ENCODE measurements at regions not wholly inside any gene's neighbourhood (a gene's known extent, or its start where the extent isn't known, plus 50 kb on each side); places are given as distances from the start of the nearest gene placed in this dataset.

DNA sequence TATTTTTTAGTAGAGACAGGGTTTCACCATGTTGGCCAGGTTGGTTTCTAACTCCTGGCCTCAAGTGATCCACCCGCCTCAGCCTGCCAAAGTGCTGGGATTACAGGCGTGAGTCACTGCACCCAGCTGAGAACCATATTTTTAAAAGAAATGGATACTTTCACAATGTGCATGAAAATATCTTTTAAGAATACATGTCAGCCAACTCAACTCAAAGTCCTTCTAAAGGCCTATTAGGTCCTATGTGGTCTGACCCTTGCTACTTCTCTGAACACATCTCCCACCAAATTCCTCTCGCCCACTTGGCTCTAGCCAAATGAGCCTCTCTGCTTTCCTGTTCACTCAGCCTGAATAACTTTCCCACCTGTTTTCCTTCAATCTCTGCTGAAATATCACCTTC is 119.6 kb downstream of the MTX2 start:
- no peak for DNase-seq

DNA sequence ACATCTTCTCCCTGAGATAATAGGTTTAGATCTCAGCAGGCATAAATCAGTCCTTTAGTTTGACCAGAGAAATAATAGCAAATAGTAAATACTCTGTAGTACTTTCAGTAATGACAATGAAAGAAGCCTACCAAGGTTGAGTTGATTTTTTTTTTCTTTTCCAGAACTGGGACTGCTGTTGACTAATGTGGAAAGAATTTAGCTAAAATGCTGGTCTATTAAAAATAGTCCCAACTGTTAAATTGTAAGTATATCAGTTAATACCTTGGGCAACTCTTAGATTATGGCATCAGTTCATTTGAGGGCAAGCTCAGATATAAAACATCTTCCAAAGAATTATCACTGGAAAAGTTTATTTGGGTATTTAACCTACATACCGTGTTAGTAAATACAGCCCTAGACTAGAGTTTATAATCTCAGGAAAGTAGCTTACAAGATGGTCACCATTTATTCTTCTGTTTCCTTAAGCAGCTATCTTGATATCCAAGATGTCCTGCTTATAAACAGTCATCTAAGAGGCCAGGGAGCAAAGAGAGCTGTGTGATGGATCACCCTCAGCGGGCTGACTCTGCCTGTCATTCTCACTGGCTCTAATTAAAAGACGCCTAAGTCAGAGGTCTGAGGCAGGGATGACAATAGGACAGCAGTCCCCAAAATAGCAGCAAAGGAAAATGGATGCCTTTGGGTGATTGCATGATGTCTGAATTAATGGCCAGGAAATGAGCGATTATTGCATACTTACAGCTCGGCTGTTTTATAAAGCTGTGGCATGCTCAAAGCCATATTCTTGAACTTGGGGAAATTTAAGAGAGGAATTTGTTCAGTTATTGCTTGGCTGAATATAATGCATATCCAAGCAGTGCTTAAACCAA is 121.3 kb downstream of the MTX2 start:
- no peak for DNase-seq

DNA sequence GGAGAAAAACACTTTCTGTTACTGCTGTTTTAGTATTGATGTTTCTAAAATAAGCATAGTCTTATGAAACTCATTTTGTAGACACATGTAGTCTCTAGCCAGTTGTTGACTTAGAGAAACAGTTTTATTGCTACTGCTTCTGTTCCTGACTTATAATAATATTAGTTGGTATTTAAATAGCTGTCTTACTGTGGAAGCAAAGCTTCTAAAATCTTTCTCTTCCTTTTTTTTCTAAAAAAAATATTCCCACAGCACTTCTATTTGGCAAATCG is 121.8 kb downstream of the MTX2 start:
- DNase-seq, result no peak

DNA sequence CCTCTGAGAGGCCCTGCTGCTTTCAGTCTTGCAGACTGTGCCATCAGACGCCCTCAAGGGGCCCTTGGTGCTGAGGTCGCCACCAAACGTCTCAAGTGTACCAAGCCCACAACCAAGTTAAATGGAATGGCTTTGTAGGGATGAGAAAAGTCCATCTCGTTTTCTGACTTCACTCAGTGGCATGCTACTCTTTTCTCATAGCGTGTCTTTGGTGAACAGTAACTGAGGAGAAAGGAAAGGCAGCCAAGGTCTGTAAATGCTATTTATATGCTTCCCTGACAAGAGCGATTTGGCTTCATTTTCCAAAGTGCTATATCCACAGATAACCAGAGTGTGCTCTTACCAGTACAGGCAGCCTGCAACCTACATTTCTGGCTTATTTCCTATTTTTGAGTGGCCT is 123.0 kb downstream of the MTX2 start:
- no peak for DNase-seq

DNA sequence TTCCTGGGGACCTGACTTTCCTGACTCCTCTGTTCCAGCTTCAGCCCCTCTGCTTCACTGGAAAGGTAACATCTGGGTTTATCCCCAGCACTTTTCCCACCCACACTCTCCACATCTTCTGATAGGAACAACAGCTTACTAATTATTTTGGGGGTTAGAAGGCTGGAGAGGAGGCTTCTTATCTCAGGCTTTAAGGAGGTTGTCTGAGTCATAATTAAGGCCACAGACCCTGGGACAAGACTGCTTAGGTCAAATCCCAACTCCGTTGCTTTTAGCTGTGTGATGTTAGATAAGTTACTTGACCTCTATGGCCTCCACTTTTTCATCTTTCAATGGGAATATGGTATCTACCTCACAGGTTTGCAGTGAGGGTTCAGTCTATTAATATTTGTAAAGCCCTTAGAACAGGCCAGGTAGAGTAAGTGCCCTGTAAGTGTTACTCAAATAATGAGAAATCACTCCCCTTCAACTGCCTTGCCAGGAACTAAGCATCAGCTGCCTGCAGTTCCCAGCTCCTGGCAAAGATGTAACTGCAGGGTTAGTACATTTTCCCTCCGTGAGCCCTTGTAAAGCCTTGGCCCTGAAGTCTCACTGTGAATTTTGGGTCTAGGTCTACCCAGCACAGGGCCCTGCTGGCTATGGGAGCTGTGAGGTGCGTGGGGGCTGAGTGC is 123.6 kb downstream of the MTX2 start:
- no peak for DNase-seq

DNA sequence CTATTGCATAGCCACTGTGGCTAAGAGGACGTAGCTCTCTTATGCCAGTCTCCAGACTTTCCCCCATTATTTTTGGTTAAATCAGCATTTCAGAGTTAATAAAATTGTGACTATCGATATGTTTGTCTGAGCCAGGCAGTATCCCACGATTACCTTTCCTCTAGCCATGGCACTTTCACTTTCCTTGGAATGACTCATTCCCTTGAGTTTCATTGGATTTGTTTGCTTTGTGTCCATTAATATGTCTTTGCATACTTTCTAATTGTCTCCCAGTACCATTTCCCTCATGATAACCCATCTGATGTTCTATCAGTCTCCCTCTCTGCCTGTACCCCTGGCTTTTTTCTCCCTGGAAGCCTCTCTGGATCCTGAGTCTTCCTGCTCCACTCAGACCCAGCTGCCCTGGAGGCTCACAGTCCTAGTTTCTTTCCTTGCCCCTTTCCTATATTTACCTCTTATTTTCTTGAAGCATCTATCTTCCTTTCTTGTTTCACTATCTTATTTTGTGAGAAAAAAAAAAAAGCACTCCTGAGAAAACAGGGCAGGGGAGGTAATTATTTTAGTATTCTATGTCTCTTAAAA is 126.1 kb downstream of the MTX2 start:
- no peak for DNase-seq

DNA sequence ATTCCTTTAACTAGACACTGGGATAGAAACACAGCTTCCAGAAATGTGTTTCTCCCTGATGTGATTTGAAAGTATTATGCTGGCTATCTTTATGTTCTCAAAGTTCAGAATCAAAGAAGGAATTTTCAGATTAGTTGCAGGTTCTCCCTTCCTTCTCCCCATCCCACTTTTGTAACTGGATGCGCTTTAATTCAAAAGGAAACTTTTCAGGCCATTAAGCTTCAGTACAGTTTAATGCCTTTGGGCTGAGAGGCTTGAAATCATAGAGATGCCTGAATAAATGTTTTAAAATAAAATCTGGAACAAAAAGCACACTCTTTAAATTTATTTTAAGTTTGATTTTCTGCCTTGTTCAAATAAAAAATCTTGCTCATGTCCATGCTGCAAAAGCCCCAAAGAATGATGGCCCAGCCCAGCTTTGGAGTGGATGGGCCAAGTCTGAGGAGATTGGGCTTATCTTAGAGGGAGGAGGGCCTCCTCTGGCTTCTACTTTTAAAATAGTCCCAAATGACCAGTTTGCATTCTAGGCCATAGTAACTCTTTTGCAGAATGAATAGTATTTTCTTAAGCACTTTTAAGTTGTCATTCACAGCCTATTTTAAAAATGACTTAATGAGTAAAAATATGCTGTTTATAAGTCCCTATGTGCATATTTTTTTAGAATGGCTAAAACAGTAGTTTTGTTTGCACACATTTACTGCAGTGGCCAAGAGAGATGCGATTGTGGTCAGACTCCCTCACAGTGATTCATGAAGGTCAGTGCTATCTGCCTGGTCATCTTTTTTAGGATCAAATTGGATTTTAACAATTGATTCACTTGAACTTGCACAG is 129.2 kb downstream of the MTX2 start:
- DNase-seq, result no peak

DNA sequence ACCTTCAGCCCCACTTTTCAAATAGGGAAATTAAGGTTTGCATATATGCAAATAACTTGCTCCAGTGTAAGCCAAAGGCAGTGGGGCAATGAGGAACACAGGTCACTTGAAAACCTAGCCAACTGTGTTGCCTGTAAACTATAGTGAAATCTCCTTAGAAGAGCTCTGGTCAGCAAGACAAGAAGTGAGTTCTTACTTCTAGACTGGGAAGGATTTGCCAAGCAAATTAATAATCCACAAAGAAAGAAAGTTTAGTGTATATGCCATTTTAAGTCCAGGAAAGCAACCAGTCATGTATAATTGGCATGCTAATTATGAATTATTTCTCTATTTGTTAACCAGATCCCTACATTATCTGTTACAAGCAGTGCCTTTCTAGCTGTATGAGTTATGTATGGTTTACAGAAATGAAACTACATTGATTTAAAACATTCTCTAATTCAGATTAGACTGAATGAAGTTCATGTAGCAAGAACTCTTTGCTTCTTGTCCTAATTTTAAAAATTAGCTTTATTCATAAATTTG is 129.9 kb downstream of the MTX2 start:
- DNase-seq, result no peak

DNA sequence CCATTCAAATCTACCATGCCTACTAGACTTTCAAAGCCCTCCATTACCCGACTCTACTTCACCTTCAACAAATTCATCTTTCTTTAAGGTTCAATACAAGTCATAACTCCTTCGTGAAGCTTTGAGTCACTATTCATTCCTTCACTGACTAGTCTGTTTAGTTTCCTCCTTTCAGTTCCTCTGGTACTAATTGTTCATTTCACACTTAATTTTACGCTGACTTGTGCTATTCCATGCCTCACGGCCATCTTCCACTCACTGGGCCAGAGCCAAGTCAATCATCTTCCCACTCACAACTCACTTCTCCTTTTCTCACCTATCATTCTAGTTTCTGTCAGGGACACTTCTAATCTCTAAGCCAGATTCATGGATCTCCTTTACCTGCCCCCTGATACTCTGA is 136.2 kb downstream of the MTX2 start:
- DNase-seq, result no peak

DNA sequence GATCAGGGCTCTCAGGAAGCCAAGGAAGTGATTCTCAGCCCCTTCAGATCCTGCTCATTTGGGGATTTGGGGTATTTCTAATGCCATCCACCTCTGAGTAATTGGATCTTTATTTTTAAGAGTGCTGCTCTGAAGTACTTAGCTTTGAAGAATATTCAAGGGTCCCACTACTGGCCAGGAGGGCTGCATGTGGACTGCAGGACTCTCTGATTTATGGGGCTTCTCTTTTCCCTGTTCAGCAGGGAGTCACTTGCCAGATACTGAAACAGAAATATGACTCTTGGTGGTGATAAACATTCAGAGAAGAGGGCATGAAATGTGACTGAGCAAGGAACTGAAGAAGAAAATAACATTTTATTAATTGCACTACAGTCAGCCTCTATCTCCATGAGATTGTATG is 138.5 kb downstream of the MTX2 start:
- DNase-seq, result no peak

DNA sequence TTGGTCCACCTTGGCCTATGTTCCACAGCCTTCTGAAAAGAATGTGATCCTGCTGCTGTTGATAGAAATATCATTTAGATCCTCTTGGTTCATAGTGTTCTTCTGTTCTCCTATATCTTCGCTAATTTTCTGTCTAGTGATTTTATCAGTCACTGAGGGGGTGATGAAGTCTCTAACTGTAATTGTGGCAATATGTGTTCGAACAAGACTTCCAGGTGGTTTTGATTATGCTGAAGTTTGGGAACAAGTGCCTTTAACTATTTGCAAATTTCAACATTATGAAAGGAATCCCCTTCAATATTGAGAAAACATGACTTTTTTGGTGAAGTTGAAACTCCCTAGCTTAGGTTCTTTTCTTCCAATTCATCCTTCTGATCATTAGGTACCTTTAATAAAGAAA is 140.4 kb downstream of the MTX2 start:
- no peak for DNase-seq

DNA sequence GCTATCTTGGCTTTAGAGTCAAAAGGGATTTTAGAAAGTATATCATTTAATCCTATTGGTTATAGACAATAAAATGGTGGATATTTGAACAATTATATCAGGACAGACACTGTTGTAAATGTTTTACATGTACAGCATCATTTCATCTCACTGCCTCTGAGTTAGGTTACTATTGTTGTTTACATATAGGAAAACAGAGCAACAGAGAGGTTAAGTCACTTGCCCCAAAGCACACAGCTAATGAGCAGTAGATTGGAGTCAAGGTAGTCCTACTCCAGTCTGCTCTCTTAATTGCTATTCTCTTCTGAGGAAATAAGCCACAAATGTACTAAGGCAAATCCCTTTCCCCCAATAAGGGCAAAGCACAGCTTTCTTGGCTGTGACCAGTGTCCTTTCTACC is 142.9 kb downstream of the MTX2 start:
- no peak for DNase-seq

DNA sequence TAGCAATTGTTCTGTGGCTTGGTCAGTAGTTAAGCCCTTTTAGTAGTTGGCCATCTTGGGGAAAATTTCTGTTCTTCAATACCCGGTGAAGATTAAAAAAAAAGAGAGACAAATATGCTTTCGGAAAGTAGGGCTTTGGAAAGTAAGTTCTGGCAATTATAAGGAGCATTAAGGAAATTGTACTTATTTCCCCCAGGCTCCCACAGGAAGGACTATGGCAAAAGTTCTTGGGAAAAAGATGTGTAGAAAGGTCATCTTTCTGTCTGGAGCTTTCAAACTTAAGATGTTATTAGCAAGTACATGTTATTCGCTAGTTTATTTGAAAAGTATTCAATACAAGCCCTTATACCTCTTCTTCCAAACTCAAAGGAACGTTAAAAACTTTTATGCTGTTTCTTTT is 144.5 kb downstream of the MTX2 start:
- no peak for DNase-seq

DNA sequence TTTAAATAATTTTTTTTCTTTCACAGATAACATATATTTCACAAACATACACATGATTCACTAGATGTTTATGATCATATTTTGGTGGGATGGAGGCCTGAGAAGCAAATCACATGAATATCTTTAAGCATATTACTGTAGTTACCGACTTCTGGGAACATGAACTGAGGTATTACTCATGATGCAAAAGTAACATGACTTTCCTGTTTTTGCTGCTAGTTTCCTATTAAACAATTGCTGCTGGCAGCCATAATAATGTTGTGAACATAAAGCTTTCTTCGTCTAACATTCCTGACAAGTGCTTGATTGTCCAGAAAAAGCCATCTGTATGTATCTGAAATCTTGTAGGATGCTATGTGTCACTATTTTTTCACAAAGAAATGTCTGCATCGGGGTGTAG is 145.4 kb downstream of the MTX2 start:
- no peak for DNase-seq

DNA sequence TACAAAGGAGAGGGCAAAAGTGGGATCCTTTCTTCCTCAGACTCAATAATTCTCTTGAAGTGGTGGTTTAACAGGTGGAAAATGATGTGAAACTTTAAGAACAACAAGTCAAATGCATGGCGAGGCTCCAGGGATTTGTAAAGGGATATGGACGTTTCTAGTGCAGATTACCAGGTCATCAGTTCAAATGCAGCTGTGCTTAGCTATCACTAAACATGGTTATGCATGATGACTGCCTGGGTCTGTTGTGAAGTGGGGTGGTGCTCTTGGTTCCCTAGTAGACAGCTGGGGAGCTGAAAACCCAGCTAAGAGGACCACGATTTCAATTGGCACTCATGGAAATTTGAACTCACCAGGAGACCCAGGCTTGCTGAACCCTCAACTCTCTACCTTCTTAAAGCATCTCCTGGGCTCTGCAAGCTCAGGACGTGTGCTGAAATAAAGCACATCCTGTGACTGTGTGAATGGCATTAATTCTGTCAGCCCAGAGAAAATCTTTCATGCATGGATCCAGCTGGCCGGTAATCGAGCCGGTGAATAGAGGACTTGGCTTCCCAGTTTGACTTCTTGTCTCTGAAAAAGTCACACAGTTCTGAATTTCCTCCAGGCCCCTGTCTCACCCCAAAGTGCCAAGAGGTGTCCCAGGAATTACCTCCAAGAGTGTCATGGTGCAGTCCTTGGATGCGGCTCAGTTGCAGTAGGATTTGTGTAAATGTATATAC is 146.1 kb downstream of the MTX2 start:
- no peak for DNase-seq

DNA sequence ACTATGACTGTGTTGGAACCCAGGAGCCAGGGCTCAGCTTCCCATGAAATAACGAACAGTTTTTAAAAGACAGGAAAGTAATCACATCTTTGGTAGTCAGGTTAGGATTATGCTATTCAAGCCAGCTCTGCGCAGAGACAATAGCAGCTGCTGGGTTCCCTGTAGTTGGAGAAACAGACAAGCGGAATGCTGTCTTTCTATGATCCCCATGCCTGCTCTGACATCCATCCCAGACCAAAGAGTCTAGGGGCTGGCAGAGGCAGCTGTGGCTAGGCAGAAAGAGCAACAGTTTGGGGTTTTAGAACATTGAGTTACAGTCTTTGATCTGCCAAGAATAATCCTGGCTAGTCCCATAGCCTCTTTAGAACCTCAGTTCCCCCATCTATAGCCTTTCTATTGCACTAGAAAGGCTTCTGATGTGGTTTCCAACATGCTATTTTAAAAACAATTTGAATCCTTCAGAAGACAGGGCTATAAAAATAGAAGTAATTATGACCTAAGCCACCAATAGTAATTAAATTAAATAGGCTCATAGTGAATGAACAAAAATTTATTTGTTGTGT is 146.8 kb downstream of the MTX2 start:
- no peak for DNase-seq

DNA sequence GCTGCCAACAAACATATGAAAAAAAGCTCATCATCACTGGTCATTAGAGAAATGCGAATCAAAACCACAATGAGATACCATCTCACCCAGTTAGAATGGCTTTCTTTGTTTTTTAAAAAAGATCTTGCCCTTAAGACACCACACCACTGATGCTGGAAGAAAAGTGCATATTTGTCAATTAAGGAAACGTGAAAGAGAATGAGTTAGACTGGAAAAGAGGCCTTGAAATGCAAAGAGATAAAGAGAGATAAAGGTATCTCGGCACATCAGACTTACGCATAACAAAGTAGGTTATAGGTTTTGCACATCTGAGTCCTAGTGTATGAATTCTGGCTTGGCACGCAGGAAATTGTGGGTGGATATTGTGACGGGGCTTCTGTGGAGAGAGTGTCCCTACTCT is 149.5 kb downstream of the MTX2 start:
- no peak for DNase-seq

DNA sequence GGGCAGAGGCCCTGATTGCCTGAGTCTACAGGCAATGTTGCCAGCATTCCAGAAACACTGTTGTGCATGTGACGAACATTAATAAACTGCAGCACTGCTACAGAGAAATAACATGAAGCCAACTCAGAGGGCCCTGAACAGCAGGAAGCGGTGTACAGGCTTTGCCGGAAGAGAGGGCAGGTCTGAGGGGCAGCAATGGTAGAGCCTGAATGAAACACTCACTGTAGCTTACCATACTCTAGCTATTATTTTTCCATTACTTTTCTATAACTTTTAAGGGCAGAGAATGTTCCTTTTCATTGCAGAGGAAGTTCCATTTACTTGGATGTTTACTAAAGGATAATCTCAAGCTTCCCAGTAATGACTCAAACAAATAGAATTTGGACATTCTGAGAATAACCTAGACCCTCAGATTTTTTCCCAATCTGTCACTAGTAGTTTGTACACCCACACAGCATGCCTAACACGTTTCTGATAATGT is 150.4 kb downstream of the MTX2 start:
- no peak for DNase-seq

DNA sequence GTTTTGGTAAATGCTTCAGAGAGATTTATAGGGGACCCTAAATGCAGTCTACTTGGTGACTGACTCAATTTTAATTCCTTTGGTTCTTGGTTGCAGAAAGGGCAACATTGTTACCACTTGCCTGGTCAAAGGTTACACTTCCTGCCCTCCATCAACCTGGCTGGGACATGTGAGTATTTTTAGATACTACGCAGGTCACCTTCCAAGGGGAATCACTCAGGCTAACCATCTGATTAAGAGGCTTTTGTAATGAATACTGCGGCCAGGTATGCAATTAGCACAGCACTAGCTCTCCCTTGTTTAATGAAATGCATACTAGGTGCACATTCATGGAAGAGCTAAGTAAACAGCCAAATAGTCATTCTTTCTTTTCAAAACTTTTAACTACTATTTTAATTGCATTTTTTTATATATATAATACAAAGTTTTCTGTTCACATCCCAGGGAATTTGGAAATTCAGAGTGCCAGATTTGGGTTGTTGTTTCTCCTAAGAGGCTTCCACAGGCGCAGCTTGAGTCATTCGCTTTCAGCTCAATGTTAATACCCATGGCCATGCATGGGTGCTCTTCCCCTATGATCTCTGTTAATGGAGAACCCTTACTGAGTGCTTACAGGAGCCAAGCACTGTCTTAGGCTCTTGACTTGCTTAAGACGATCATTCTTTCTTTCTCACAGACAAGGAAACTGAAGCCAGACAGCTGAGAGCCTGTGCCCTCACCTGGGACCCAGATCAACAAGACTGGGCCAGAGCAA is 152.2 kb downstream of the MTX2 start:
- no peak for DNase-seq

DNA sequence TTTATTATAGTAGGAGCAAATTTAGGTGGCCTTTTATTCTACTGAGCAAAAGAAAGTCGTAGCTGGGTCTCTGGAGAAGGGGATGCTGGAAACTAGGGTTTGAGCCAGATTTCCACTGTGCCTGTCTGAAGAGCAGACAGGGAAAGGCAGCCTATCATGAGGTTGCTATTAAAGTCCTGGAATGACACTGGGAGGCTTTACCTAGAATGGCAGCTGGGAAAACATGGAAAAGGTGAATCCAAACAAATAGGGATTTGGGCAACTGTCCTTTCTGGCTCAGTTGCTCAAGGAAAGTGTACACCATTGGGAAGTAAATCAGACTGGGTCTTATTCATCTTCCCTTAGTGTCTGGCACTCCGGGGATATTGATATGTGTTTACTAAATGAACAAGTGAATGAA is 154.6 kb downstream of the MTX2 start:
- DNase-seq, result no peak

DNA sequence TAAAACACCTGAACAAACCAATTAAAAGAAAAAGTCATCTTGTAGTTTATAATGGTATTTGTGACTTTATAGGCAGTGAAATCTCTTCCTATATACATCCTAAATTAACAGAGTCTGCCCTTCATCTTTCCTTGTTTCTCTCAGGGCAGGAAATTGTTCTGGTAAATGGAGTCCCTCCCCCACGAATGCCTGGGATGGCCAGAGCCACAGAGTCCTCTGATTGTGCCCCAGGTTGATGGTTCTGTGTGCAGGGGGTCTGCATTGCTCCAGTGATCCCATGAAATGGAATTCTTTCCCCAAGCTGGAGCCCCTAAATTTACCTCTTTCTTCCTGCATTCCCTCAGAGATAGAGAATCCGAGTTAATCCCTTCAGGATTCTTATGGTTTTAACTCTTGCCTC is 155.5 kb downstream of the MTX2 start:
- no peak for DNase-seq
